ENCODE measurements at regions not wholly inside any gene's neighbourhood (a gene's known extent, or its start where the extent isn't known, plus 50 kb on each side); places are given as distances from the start of the nearest gene placed in this dataset.

GRCh38 chr9:115169003-115169402, 51.0 kb upstream of the TNC start:
- TF ChIP-seq GATA3 (IDR thresholded peaks at IDR 0.05; ENCODE audit: low read depth, low read length) (no peak), GATA2 (IDR thresholded peaks at IDR 0.05; ENCODE audit: low read depth, low read length) (no peak)

- no peak for TF ChIP-seq GATA3 (IDR thresholded peaks at IDR 0.05; ENCODE audit: low read depth, low read length)
- TF ChIP-seq GATA2 (IDR thresholded peaks at IDR 0.05; ENCODE audit: low read depth, low read length), result no peak
These were observed 52.6 kb upstream of the TNC start for GRCh38 chr9:115170358-115171073.

- TF ChIP-seq GATA2 (IDR thresholded peaks at IDR 0.05; ENCODE audit: low read depth, low read length) (no peak), GATA3 (IDR thresholded peaks at IDR 0.05; ENCODE audit: low read depth, low read length) (no peak)
These were observed 54.0 kb upstream of the TNC start for GRCh38 chr9:115171921-115172388.

DNA sequence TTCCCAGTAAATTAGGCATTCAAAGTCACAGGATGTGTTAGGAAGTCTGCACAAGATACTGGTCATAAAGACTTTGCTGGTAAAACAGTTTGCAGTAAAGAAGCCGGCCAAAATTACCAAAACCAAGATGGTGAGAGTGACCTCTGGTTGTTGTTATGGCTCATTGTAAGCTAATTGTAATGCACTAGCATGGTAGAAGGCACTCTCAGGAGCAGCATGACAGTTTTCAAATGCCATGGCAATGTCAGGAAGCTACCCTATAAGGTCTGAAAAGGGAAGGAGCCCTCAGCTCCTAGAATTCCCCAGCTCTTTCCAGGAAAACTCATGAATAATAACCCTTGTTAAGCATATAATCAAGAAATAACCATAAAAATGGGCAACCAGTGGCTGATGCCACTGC, 64.3 kb upstream of the TNC start:
- TF ChIP-seq GATA2 (IDR thresholded peaks at IDR 0.05; ENCODE audit: low read depth, low read length), result no peak
- no peak for TF ChIP-seq GATA3 (IDR thresholded peaks at IDR 0.05; ENCODE audit: low read depth, low read length)

DNA sequence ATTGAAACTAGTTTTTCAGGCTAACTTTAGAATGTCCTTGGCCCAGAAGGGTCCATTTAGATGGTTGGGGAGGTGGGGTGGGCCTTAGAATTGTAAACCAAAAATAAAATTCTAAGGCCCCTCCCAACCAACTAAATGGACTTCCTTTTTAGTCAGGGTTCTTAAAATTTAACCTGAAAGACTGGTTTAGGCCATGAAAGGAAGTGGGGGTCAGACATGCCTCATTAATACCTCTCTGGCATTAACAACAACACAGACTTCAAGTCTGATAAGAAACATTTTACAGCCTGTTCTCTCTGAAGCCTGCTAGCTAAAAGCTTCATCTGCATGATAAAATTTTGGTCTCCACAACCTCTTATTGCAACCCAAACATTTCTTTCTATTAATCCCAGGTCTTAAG, 65.5 kb upstream of the TNC start:
- TF ChIP-seq GATA3 (IDR thresholded peaks at IDR 0.05; ENCODE audit: low read depth, low read length) (no peak), GATA2 (IDR thresholded peaks at IDR 0.05; ENCODE audit: low read depth, low read length) (no peak)

DNA sequence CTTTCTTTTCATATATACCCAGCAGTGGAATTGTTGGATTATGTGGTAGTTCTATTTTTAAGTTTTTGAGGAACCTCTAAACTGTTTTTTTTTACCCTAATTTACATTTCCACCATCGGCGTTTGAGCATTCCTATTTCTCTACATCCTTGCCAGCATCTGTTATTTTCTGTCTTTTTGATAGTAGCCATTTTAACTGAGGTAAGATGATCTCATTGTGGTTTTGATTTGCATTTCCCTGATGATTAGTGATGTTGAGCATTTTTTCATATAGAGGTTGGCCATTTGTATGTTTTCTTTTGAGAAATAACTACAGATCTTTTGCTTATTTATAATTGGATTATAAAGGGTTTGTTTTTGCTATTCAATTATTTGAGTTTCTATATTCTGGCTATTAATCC, 71.7 kb upstream of the TNC start:
- TF ChIP-seq GATA2 (IDR thresholded peaks at IDR 0.05; ENCODE audit: low read depth, low read length) (no peak), GATA3 (IDR thresholded peaks at IDR 0.05; ENCODE audit: low read depth, low read length) (no peak)

DNA sequence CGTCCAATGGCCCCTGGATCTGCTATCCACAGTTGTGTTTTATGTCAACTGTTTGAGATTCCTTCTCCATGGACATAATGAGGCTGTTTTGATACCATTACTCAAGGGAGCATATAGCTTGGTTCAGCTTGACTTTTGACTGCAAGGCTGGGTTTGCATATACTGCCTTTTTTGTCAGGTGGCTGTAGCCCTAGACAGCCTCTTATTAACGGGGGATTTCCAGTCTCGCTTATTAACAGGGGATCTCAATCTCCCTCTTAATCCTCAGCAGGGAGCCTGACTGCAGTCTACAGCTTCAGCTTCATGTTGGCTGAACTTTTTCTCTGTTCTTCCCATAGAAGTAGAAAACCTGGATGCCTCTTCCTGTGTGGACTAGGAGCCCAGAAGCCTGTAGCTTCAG, 73.7 kb upstream of the TNC start:
- TF ChIP-seq GATA3 (IDR thresholded peaks at IDR 0.05; ENCODE audit: low read depth, low read length) (no peak), GATA2 (IDR thresholded peaks at IDR 0.05; ENCODE audit: low read depth, low read length) (no peak)

GRCh38 chr9:115192280-115192679, 74.3 kb upstream of the TNC start:
- TF ChIP-seq GATA3 (IDR thresholded peaks at IDR 0.05; ENCODE audit: low read depth, low read length) (no peak), GATA2 (IDR thresholded peaks at IDR 0.05; ENCODE audit: low read depth, low read length) (no peak)

GRCh38 chr9:115192835-115193525, 75.0 kb upstream of the TNC start:
- TF ChIP-seq GATA2 (IDR thresholded peaks at IDR 0.05; ENCODE audit: low read depth, low read length) (no peak), GATA3 (IDR thresholded peaks at IDR 0.05; ENCODE audit: low read depth, low read length) (no peak)

- TF ChIP-seq GATA3 (IDR thresholded peaks at IDR 0.05; ENCODE audit: low read depth, low read length) (no peak), GATA2 (IDR thresholded peaks at IDR 0.05; ENCODE audit: low read depth, low read length) (no peak)
These were observed 75.8 kb upstream of the TNC start for GRCh38 chr9:115193777-115194176.

DNA sequence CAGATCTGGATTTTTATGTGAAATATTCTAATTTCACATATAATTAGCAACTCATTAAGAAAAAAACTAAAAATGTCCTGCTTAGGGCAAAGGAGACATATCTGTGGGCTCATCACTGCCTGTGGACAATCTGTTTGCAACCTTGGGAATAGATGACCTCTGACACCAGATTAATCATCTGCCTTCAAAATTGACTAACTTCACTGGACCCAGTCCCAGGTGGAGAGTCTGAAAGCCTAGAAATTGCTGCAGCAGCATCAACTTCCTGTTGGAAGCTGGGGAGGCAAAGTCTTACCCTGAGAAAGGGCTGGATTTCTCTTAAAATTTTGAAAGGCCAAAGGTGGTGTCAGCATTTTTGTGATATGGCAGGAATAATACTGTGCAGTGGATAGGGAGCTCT, 76.3 kb upstream of the TNC start:
- TF ChIP-seq GATA3 (IDR thresholded peaks at IDR 0.05; ENCODE audit: low read depth, low read length) (no peak), GATA2 (IDR thresholded peaks at IDR 0.05; ENCODE audit: low read depth, low read length) (no peak)

DNA sequence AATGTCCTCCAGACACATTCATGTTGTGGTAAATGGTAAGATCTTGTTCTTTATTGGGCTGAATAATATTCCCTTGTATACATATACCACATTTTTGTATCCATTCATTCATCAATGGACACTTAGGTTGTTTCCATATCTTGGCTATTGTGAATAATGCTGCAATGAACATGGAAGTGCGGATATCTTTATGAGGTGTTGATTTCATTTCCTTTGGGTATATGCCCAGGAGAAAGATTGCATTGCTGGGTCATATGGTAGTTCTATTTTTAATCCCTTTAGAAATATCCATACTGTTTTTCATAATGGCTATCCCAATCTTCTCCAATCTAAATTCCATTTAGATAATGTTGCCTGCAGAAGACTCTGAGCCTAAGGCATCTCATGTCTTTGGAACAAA, 78.0 kb upstream of the TNC start:
- TF ChIP-seq GATA3 (IDR thresholded peaks at IDR 0.05; ENCODE audit: low read depth, low read length), result no peak
- no peak for TF ChIP-seq GATA2 (IDR thresholded peaks at IDR 0.05; ENCODE audit: low read depth, low read length)

DNA sequence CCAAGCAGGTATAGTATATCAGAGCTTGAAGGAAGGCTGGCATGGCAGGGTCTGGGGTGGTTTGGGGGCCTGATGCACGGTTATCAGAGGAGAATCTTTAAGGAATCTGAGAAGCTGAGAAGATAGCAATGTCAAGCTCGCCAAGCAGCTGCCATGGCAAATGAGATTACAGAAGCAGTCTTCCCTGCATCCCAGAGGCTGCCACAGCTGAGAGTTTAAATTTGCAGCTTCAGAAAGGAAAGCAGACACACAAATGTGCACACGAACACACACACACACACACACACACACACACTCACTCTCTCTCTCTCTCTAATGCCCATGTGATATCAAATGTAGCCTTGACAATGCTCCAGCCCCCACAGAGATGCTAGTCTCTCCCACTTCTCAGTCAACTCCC, 79.0 kb upstream of the TNC start:
- no peak for TF ChIP-seq GATA2 (IDR thresholded peaks at IDR 0.05; ENCODE audit: low read depth, low read length)
- no peak for TF ChIP-seq GATA3 (IDR thresholded peaks at IDR 0.05; ENCODE audit: low read depth, low read length)

DNA sequence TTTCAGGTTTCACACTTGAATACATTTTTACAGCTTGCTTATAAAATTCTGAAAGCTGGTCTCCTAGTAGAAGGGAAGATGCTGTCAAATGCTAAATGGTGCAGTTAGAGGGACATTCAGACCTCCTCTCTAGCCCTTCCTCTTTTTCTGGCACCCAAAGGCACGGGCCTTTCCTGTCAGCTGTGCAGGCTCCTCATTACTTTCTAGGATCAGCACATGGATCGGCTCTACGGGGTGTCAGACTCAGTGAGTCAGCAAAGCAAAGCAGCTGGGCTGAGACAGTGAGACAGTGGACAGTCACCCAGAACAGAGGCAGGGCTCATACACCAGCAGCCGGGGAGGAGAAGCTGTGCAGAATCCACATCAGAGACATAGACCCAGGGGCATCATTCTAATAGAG, 80.0 kb upstream of the TNC start:
- TF ChIP-seq GATA3 (IDR thresholded peaks at IDR 0.05; ENCODE audit: low read depth, low read length) (no peak), GATA2 (IDR thresholded peaks at IDR 0.05; ENCODE audit: low read depth, low read length) (no peak)

All from SH-SY5Y (cell line).